ENCODE measurements at regions not wholly inside any gene's neighbourhood (a gene's known extent, or its start where the extent isn't known, plus 50 kb on each side); places are given as distances from the start of the nearest gene placed in this dataset.

- DNase-seq, result no peak
These were observed 1160.5 kb upstream of the NXPH2 start for GRCh38 chr2:139940686-139941085.

DNA sequence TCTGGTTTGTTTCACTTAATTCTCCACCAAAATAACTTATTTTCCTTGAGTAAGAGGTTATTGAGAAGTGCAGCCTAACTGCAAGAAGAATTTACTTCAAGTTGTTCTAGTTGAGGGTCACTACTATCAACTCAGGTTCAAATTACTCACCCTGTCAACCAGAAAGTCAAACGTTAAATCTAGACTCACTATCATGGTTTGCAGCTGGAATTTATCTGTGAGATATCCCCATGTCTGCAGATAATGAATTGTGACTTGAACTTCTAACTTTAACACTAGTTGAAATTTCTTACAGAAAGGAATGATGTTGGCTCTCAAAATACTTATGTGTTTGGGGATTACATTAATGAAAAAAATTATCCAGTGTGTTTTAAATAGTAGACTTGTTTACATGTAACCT is 1145.7 kb upstream of the NXPH2 start:
- no peak for DNase-seq

GRCh38 chr2:139924070-139924469 is 1143.9 kb upstream of the NXPH2 start:
- DNase-seq, result no peak

GRCh38 chr2:139918982-139919381 is 1138.8 kb upstream of the NXPH2 start:
- DNase-seq, result no peak

- no peak for DNase-seq
These were observed 1137.6 kb upstream of the NXPH2 start for GRCh38 chr2:139917690-139918384.

DNA sequence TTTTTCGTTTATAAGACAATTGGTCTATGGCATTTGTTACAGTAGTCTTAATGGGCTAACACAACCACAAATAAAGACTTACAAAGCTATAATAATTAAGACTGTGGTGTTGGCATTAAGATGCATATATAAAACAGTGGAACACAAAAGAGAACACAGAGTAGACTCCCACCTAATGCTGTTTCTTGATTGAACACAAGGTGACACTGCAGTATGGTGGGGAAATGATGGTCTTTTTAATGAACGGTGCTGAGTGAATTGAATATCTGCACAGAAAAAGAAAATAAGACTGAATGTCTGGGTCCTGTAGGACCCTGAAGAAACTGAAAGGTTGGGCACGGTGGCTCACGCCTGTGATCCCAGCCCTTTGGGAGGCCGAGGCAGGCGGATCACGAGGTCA is 1136.6 kb upstream of the NXPH2 start:
- no peak for DNase-seq

- DNase-seq, result no peak
These were observed 1131.0 kb upstream of the NXPH2 start for GRCh38 chr2:139911160-139911559.

DNA sequence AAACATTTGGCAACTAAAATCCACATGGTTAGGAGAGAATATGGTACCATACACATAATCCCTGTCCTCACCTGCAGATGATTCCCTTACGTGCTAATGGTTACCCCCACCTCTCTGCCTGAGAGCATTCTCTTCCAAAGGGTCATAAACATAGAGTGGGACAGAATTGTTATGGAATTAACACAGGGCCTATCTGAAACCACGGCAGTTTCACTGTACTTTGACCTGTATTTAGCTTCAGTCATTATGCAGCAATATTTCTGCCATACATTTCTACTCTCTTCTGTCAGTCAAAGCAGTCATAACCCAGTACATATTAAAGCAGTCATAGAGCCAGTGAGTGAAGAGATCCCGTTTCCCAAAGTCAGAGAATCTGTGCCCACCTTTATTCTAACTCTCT is 1128.9 kb upstream of the NXPH2 start:
- DNase-seq, result no peak

DNA sequence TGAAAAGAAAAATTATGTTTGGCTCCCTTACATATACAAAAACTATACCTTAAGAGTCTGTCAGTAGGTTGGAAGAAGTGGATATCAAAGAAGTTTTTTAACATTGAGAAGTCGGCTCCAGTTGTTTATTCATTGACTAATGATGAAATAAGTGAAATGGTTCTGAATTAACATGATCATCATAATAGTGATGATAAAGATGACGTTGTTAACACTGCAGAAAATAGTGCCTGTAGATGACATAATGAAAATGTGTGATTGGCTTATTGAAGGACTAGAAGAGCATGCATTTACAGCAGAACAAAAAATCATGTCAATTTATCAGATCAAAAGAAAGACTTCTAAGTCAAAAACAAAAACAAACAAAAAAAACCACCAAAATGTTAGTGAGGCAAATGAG is 1125.4 kb upstream of the NXPH2 start:
- no peak for DNase-seq

GRCh38 chr2:139891636-139892035 is 1111.4 kb upstream of the NXPH2 start:
- no peak for DNase-seq

DNA sequence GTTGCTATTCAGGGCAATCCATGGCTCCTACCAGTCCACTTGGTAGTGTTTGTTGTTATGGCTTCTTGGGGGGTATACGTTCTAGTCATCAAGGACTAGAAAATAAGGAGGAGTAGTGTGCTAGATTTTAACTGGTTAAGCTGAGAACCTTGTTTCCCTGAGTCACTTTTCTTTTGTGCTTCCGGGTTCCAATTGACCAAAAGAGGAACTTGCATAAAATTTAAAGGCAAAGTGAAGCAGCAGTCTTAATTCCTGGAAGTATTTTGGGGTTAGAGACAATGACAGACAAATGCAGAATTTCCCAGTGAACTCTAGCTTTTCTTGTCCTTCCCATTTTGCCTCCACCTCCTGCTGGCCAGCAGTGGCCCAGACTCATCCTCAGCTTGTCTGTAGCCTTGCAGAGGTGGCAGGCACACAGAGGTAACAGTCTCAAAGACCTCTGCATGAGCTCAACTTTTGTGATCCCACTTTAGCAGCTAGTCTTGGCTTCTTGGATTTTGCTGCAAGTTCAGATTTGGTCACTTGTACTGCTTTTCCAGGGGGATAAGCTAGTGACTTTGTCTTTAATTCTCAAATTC is 1105.8 kb upstream of the NXPH2 start:
- DNase-seq, result no peak

DNA sequence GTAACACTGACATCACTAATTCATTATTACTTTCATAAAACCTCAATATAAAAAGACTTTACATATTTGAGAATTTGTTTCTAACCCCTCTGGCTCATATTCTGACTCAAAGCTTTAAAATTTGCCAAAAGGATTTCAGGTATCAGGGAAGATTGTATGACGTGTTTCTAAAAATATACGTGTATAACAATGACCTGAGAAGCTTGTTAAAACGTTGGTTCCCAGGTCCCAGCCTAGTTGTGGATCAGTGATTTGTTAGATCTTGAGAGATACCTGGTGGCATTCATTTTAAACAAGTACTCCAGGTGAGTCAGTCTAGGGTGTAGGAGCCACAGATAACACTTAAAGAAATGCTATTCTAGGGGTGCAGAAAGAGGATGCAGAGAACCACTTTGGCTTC is 1096.8 kb upstream of the NXPH2 start:
- no peak for DNase-seq

DNA sequence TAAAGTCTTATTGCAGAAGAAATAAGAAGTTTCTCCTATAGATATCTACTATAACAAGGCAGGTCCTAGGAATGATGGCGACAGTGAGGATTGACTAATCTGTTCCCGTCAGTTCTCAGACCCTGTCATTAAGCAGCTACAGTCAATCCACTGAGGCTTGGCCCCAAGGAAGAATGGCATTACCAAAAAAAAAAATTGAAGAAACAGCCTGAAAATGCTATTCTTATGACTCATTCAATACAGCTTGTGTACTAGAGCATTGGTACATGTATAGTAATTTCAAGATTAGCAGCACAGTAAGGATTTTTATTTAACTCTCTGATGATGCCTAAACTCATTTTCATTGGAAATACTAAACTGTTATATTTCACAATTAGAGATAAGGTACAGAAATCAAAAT is 1096.1 kb upstream of the NXPH2 start:
- DNase-seq, result no peak

DNA sequence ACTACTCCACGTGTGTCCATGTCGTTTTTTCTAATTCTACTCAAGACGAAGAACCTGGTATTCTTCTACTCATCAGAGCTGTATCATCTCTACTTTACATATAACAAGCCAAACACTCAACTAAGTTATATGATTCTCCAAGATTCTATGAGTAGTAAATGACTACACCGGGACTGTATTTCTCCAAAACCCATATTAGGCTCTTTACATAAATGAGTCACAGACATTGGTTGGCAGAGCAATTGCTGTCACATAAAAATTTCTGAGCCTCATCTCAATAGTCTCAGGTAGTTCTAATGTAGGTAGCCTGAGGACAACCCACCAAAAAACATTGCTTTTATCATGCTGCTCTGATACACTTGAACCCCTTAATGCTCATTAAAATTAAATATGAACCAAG is 1092.3 kb upstream of the NXPH2 start:
- no peak for DNase-seq

GRCh38 chr2:139872032-139872431 is 1091.8 kb upstream of the NXPH2 start:
- no peak for DNase-seq

GRCh38 chr2:139867601-139868226 is 1087.5 kb upstream of the NXPH2 start:
- DNase-seq, result no peak

DNA sequence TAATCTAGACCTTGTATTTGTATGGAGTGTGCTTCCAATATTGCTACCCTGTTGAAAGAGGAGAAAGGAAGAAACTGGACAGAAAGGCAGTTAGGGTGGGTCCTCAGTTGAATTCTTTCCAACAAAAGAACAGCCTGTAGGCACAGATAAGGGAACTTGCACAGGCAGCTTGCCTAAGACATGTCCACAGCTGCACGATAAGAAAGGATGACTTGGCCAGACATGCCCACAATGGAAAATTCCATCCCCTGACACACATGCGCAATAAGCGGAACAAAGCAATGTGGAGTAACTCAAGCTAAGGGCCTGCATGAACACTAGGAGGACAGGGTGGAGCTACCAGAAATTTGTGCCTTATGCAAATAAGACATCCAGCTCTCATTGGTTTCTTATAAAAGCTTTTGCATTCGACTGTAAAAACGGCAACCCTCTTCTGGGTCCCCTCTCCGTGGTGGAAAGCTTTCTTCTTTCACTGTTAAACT is 1084.7 kb upstream of the NXPH2 start:
- DNase-seq, result no peak

GRCh38 chr2:139854769-139855483 is 1074.7 kb upstream of the NXPH2 start:
- DNase-seq, result no peak

GRCh38 chr2:139850254-139850890 is 1070.2 kb upstream of the NXPH2 start:
- DNase-seq, result no peak

DNA sequence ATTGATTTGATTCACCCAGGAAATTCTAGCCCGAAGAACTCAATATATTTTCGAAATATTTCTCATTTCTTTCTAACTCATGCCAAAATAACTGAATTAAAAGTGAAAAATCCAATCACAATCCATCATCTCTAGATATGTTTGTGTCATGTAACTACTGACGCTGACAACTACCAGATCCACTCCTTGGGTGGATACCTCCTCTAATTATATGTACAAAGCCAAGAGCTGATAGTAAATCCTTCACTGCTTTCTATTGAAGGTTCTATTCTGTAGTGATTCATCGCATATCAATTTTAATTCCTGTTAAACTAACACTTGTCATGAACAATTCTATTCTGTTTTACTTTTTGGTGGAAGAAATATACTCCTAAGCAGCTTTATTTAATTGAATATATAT is 1056.6 kb upstream of the NXPH2 start:
- DNase-seq, result no peak

GRCh38 chr2:139835101-139835500 is 1054.9 kb upstream of the NXPH2 start:
- no peak for DNase-seq

DNA sequence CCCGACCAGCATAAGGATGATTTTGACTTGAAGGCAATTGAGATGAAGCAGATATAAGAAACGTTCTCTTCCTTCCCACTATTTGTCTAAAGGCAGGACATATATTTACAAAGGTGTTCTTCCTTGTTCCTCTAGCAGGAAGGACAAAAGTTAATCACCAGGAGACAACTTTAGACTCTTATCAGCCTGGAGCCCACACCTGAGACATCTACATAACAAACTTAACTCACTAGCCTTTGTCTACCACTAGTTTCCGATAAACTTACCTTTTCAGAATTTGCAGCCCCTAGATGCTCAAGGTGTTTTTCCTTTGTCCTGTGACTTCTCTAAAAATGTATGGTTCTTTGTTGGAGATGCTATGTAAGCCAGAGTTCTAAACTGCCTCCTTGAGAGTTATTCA is 1047.8 kb upstream of the NXPH2 start:
- no peak for DNase-seq

DNA sequence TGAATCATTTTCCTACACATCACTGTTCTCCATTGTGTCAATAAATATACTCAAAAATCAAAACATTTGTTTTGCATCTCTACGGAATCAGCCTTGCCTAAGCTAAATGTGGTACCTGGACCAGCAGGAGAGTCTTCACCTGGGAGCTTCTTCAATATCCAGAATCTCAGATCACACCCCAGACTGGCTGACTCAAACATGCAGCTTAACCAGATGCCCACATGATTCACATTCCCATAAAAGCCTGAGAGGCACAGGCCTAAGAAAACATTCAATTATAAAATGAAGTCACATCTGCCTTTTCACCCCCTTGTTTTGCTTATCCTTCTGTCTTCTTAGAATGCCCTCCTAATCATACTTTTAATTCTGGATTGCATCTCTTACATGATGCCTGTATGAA is 1045.5 kb upstream of the NXPH2 start:
- no peak for DNase-seq
